Astrocyte (in vitro differentiated cells and primary cell): ENCODE measurements at regions not wholly inside any gene's neighbourhood (a gene's known extent, or its start where the extent isn't known, plus 50 kb on each side); places are given as distances from the start of the nearest gene placed in this dataset.
"Not testable (repeated sequence)": the region's sequence is repeated elsewhere in the genome, so short reads cannot be mapped to it uniquely, and the experiment has no call there.

Source experiments
- DNase-seq: peaks from one replicate; pipeline ENCODE4 v3.0.0-alpha.2; 2010; ENCODE audit warnings: low read depth
- FAIRE-seq: peaks from 2 replicates; lab custom pipeline; 2011; peaks lifted over from hg19 to GRCh38; lab: Jason Lieb, UNC
- H2AFZ ChIP-seq: 2 replicates; pipeline ENCODE4 v1.6.0; 2012; ENCODE audit warnings: low read depth, low read length, inconsistent platforms
- H3K27ac ChIP-seq: 2 replicates; pipeline ENCODE4 v1.5.1; 2011; ENCODE audit warnings: low read depth, low read length, inconsistent platforms
- H3K27me3 ChIP-seq: 2 replicates; pipeline ENCODE4 v1.6.0; 2011; ENCODE audit warnings: low read length, inconsistent platforms; ENCODE audit not compliant: insufficient read depth
- H3K36me3 ChIP-seq: 2 replicates; pipeline ENCODE4 v1.5.1; 2011; ENCODE audit warnings: low read length, inconsistent platforms; ENCODE audit not compliant: insufficient read depth
- H3K4me1 ChIP-seq: 2 replicates; pipeline ENCODE4 v1.5.1; 2011; ENCODE audit warnings: low read length, inconsistent platforms; ENCODE audit not compliant: insufficient read depth
- H3K4me2 ChIP-seq: 2 replicates; pipeline ENCODE4 v1.6.0; 2012; ENCODE audit warnings: low read length, inconsistent platforms
- H3K4me3 ChIP-seq: 2 replicates; pipeline ENCODE4 v1.5.1; 2011; ENCODE audit warnings: low read depth, mild to moderate bottlenecking, low read length, inconsistent platforms; ENCODE audit not compliant: insufficient read depth
- H3K79me2 ChIP-seq: 2 replicates; pipeline ENCODE4 v1.6.0; 2012; ENCODE audit warnings: mild to moderate bottlenecking, low read length, inconsistent platforms; ENCODE audit not compliant: insufficient read depth
- H3K9ac ChIP-seq: 2 replicates; pipeline ENCODE4 v1.6.0; 2012; ENCODE audit warnings: mild to moderate bottlenecking, low read length, inconsistent platforms
- H3K9me3 ChIP-seq: 2 replicates; pipeline ENCODE4 v1.5.1; 2012; ENCODE audit warnings: low read depth, mild to moderate bottlenecking, low read length, inconsistent platforms; ENCODE audit not compliant: insufficient read depth
- H4K20me1 ChIP-seq: 2 replicates; pipeline ENCODE4 v1.6.0; 2012; ENCODE audit warnings: low read length, inconsistent platforms; ENCODE audit not compliant: insufficient read depth
- H3K27ac Mint-ChIP-seq: one replicate; pipeline ENCODE4 v1.8.0; 2021; ENCODE audit warnings: mild to moderate bottlenecking, mixed read lengths; ENCODE audit not compliant: unreplicated experiment
- H3K27me3 Mint-ChIP-seq: one replicate; pipeline ENCODE4 v1.8.0; 2021; ENCODE audit warnings: low read depth, mixed read lengths; ENCODE audit not compliant: unreplicated experiment
- H3K36me3 Mint-ChIP-seq: one replicate; pipeline ENCODE4 v1.8.0; 2021; ENCODE audit warnings: low read depth, mixed read lengths; ENCODE audit not compliant: unreplicated experiment
- H3K4me1 Mint-ChIP-seq: one replicate; pipeline ENCODE4 v1.8.0; 2021; ENCODE audit warnings: low read depth, mixed read lengths; ENCODE audit not compliant: unreplicated experiment
- H3K4me3 Mint-ChIP-seq: one replicate; pipeline ENCODE4 v1.8.0; 2021; ENCODE audit warnings: mild to moderate bottlenecking, moderate library complexity, mixed read lengths; ENCODE audit not compliant: unreplicated experiment
- H3K9me3 Mint-ChIP-seq: one replicate; pipeline ENCODE4 v1.8.0; 2021; ENCODE audit warnings: mild to moderate bottlenecking, mixed read lengths; ENCODE audit not compliant: unreplicated experiment
- EZH2 ChIP-seq: IDR thresholded peaks from 2 replicates; pipeline ENCODE4 v1.6.1; 2012; ENCODE audit warnings: mild to moderate bottlenecking, low read length, inconsistent platforms; ENCODE audit not compliant: insufficient read depth
- TF ChIP-seq, protein P1 (sequence below): IDR thresholded peaks from 2 replicates; pipeline ENCODE4 v1.5.1; 2011; ENCODE audit warnings: low read depth, mild to moderate bottlenecking, inconsistent platforms, low read length, moderate library complexity; ENCODE audit not compliant: insufficient read depth

DNA sequence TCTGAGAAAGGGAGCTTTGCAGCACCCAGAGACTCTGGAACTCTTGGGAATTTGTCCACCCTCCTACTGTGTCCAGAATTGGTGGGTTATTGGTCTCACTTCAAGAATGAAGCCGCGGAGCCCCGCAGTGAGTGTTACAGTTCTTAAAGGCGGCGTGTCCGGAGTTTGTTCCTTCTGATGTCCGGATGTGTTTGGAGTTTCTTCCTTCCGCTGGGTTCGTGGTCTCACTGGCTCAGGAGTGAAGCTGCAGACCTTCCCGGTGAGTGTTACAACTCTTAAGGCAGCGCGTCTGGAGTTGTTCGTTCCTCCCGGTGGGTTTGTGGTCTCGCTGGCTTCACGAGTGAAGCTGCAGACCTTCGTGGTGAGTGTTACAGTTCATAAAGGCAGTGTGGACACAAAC, 824.7 kb downstream of the LRRTM4 start:
- not testable (repeated sequence) for FAIRE-seq

DNA sequence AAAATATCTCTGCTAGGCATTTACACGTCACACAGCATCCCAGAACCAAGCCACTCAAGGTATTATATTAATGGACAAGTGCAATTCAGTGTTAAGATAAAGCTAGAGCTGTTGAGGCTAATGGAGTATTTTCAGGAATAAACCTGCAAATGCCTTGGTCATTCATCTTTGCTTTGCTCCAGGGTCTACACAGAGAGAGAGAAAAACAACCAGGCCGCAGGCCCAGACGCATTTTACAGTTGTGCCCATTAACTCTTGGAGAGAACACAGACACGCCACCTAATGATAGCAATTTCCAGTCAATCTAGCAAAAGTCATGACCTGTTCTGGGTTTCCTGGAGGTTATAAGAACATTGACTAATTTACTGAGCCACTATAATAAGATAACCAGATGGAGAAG, 829.3 kb downstream of the LRRTM4 start:
- no peak overlapping the region for H3K27ac ChIP-seq
- H3K4me1 Mint-ChIP-seq: no peaks in the 10 kb centered on the region
- H3K36me3 ChIP-seq: no peaks in the 10 kb centered on the region
- no peaks in the 10 kb centered on the region for H3K36me3 Mint-ChIP-seq
- H2AFZ ChIP-seq: no peak overlapping the region
- no peaks in the 10 kb centered on the region for H3K27me3 Mint-ChIP-seq
- no peak overlapping the region for H3K4me3 ChIP-seq
- no peaks in the 10 kb centered on the region for H3K4me1 ChIP-seq
- no peak overlapping the region for H3K27ac Mint-ChIP-seq
- no peak for FAIRE-seq
- H3K9ac ChIP-seq: no peak overlapping the region
- no peak for DNase-seq
- no peaks in the 10 kb centered on the region for H3K79me2 ChIP-seq
- TF ChIP-seq, protein P1, sequence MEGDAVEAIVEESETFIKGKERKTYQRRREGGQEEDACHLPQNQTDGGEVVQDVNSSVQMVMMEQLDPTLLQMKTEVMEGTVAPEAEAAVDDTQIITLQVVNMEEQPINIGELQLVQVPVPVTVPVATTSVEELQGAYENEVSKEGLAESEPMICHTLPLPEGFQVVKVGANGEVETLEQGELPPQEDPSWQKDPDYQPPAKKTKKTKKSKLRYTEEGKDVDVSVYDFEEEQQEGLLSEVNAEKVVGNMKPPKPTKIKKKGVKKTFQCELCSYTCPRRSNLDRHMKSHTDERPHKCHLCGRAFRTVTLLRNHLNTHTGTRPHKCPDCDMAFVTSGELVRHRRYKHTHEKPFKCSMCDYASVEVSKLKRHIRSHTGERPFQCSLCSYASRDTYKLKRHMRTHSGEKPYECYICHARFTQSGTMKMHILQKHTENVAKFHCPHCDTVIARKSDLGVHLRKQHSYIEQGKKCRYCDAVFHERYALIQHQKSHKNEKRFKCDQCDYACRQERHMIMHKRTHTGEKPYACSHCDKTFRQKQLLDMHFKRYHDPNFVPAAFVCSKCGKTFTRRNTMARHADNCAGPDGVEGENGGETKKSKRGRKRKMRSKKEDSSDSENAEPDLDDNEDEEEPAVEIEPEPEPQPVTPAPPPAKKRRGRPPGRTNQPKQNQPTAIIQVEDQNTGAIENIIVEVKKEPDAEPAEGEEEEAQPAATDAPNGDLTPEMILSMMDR: no peak
- no peak for TF ChIP-seq EZH2
- no peaks in the 10 kb centered on the region for H3K9me3 ChIP-seq
- H3K27me3 ChIP-seq: no peaks in the 10 kb centered on the region
- no peaks in the 10 kb centered on the region for H4K20me1 ChIP-seq
- no peak overlapping the region for H3K4me2 ChIP-seq
- no peak overlapping the region for H3K4me3 Mint-ChIP-seq
- H3K9me3 Mint-ChIP-seq: no peaks in the 10 kb centered on the region

More for the DNA sequence above, 824.7 kb downstream of the LRRTM4 start:
- H3K4me2 ChIP-seq, H3K27ac Mint-ChIP-seq, H4K20me1 ChIP-seq, H3K9me3 Mint-ChIP-seq, DNase-seq, H3K9me3 ChIP-seq, H3K36me3 Mint-ChIP-seq, H3K79me2 ChIP-seq, H3K4me3 Mint-ChIP-seq, H3K27ac ChIP-seq, H3K27me3 Mint-ChIP-seq, H3K36me3 ChIP-seq, H3K4me3 ChIP-seq, H3K4me1 Mint-ChIP-seq, H3K27me3 ChIP-seq, H3K4me1 ChIP-seq, H3K9ac ChIP-seq, H2AFZ ChIP-seq: not testable (repeated sequence)

DNA sequence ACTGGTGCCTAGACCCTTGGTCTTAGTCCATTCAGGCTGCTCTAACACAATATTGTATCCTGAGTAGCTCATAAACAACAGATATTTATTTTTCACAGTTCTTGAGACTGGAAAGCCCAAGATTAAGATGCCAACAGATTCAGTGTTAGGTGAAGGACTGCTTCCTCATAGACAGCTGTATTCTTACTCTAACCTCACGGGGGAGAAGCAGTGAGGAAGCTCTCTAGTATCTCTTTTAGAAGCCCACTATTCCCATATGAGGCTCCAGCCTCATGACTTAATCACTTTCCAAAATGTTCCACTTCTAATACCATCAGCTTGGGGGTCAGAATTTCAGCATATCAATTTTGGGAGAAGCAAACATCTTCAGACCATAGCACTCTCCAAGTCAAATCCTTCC, 833.4 kb downstream of the LRRTM4 start:
- H3K36me3 Mint-ChIP-seq: no peaks in the 10 kb centered on the region
- Histone ChIP-seq H3K4me3 (no peak overlapping the region), H3K9ac (no peak overlapping the region), H3K4me2 (no peak overlapping the region), H3K27ac (no peak overlapping the region), H3K36me3 (no peaks in the 10 kb centered on the region), H3K9me3 (no peaks in the 10 kb centered on the region), H3K27me3 (no peaks in the 10 kb centered on the region), H3K4me1 (no peaks in the 10 kb centered on the region), H2AFZ (no peak overlapping the region), H3K79me2 (no peaks in the 10 kb centered on the region), H4K20me1 (no peaks in the 10 kb centered on the region)
- H3K4me1 Mint-ChIP-seq: no peaks in the 10 kb centered on the region
- H3K27me3 Mint-ChIP-seq: no peaks in the 10 kb centered on the region
- FAIRE-seq: no peak
- H3K4me3 Mint-ChIP-seq: no peak overlapping the region
- TF ChIP-seq, protein P1: no peak
- no peak for TF ChIP-seq EZH2
- H3K27ac Mint-ChIP-seq: no peak overlapping the region
- DNase-seq: no peak
- H3K9me3 Mint-ChIP-seq: no peaks in the 10 kb centered on the region
